H1 (cell line): ENCODE measurements at regions not wholly inside any gene's neighbourhood (a gene's known extent, or its start where the extent isn't known, plus 50 kb on each side); places are given as distances from the start of the nearest gene placed in this dataset.

Source experiments
- CTCF ChIA-PET: fragments of 300-600 bp; sonication (Branson Sonifier 250); formaldehyde crosslinking; loops from one replicate; lab custom pipeline; 2021; ENCODE audit not compliant: partially characterized antibody; lab: Charles Lee
- POLR2A ChIA-PET: fragments of 300-600 bp; sonication (Branson Sonifier 250); formaldehyde crosslinking; loops from one replicate; lab custom pipeline; 2021; ENCODE audit warnings: inconsistent platforms; ENCODE audit not compliant: partially characterized antibody; lab: Charles Lee
- DNase-seq, 2 experiments: peaks; one replicate each; pipeline versions ENCODE4 v3.0.0 to v3.0.0-alpha.2; 2010 to 2022; ENCODE audit warnings: low spot score in 2 of 2, low read depth in 1 of 2, mixed read lengths in 1 of 2
- FAIRE-seq: peaks from 2 replicates; lab custom pipeline; 2011; peaks lifted over from hg19 to GRCh38; lab: Jason Lieb, UNC
- H2AFZ ChIP-seq: 2 replicates; pipeline ENCODE4 v1.8.1; 2012; ENCODE audit warnings: low read length, inconsistent platforms
- H2AK5ac ChIP-seq: 2 replicates; pipeline ENCODE4 v1.6.1; 2013; ENCODE audit warnings: low read depth, low read length
- H2BK120ac ChIP-seq: replicated peaks from 2 replicates; pipeline ENCODE3; 2013; ENCODE audit warnings: low read depth, low read length, inconsistent platforms
- H2BK12ac ChIP-seq: 2 replicates; pipeline ENCODE4 v1.6.1; 2013; ENCODE audit warnings: low read depth, low read length
- H2BK15ac ChIP-seq: 2 replicates; pipeline ENCODE4 v1.6.1; 2013; ENCODE audit warnings: low read length
- H2BK20ac ChIP-seq: 2 replicates; pipeline ENCODE4 v1.6.1; 2013; ENCODE audit warnings: low read length
- H2BK5ac ChIP-seq: 2 replicates; pipeline ENCODE4 v1.6.1; 2013; ENCODE audit warnings: low read depth, low read length
- H3K14ac ChIP-seq: 2 replicates; pipeline ENCODE4 v1.6.1; 2013; ENCODE audit warnings: inconsistent platforms; ENCODE audit not compliant: insufficient read length
- H3K18ac ChIP-seq: 2 replicates; pipeline ENCODE4 v1.6.1; 2013; ENCODE audit warnings: low read length; ENCODE audit errors: extremely low read depth
- H3K23ac ChIP-seq: 2 replicates; pipeline ENCODE4 v1.6.1; 2013; ENCODE audit warnings: inconsistent platforms; ENCODE audit not compliant: insufficient read length
- H3K23me2 ChIP-seq: 2 replicates; pipeline ENCODE4 v1.6.1; 2013; ENCODE audit warnings: low read depth, low read length
- H3K27ac ChIP-seq: 2 replicates; pipeline ENCODE4 v1.6.1; 2011; ENCODE audit warnings: low read depth, low read length, inconsistent platforms
- H3K27me3 ChIP-seq, 4 experiments: replicated peaks in 1 of 4; 1 replicate in 1 of 4; 2 replicates in 3 of 4; pipeline versions ENCODE4 v1.6.1 to v1.8.1; 2011 to 2013; ENCODE audit warnings: low read length in 3 of 4, mild to moderate bottlenecking in 3 of 4, inconsistent platforms in 2 of 4, mixed read lengths in 2 of 4, moderate library complexity in 1 of 4; ENCODE audit not compliant: control insufficient read depth in 3 of 4, insufficient read depth in 3 of 4; ENCODE audit errors: extremely low read depth in 1 of 4
- H3K36me3 ChIP-seq, 4 experiments: 2 replicates each; pipeline versions ENCODE4 v1.6.1 to v1.8.1; 2011 to 2013; ENCODE audit warnings: mild to moderate bottlenecking in 4 of 4, low read length in 3 of 4, moderate library complexity in 2 of 4, control low read depth in 1 of 4, inconsistent platforms in 1 of 4; ENCODE audit not compliant: insufficient read depth in 4 of 4, control insufficient read depth in 2 of 4
- H3K4ac ChIP-seq: replicated peaks from 2 replicates; pipeline ENCODE3; 2013; ENCODE audit warnings: low read length, low read depth, mixed read lengths, inconsistent platforms; ENCODE audit not compliant: insufficient read length
- H3K4me1 ChIP-seq, 4 experiments: replicated peaks in 1 of 4; 1 replicate in 1 of 4; 2 replicates in 3 of 4; pipeline versions ENCODE4 v1.6.1 to v1.8.1; 2011 to 2013; ENCODE audit warnings: low read length in 3 of 4, inconsistent platforms in 2 of 4, mixed read lengths in 1 of 4; ENCODE audit not compliant: insufficient read depth in 4 of 4, control insufficient read depth in 3 of 4
- H3K4me2 ChIP-seq, 2 experiments: 2 replicates each; pipeline versions ENCODE4 v1.6.1 to v1.8.1; 2011 to 2013; ENCODE audit warnings: low read depth in 2 of 2, low read length in 2 of 2, control low read depth in 1 of 2, inconsistent platforms in 1 of 2, mild to moderate bottlenecking in 1 of 2; ENCODE audit not compliant: insufficient read depth in 1 of 2
- H3K4me3 ChIP-seq, 4 experiments: fragments of 200-600, 300-600 bp in 1 of 4; sonication (generic), shearing (Covaris generic), sonication (Bioruptor Twin) in 1 of 4; 2 replicates each; pipeline versions ENCODE4 v1.5.1 to v1.8.1; 2011 to 2016; ENCODE audit warnings: low read length in 4 of 4, low read depth in 3 of 4, control low read depth in 2 of 4, inconsistent platforms in 2 of 4, mild to moderate bottlenecking in 2 of 4, mixed read lengths in 1 of 4, moderate library complexity in 1 of 4; ENCODE audit not compliant: insufficient read depth in 2 of 4; ENCODE audit errors: extremely low read depth in 1 of 4
- H3K56ac ChIP-seq: replicated peaks from 2 replicates; pipeline ENCODE3; 2013; ENCODE audit warnings: low read depth, mild to moderate bottlenecking, mixed read lengths, low read length, inconsistent platforms; ENCODE audit not compliant: insufficient read length
- H3K79me1 ChIP-seq: 2 replicates; pipeline ENCODE4 v1.6.1; 2013; ENCODE audit warnings: low read depth, low read length, control low read depth
- H3K79me2 ChIP-seq, 2 experiments: 2 replicates each; pipeline versions ENCODE4 v1.6.1 to v1.8.1; 2012 to 2013; ENCODE audit warnings: low read length in 2 of 2, mild to moderate bottlenecking in 2 of 2, inconsistent platforms in 1 of 2; ENCODE audit not compliant: insufficient read depth in 2 of 2, control insufficient read depth in 1 of 2
- H3K9ac ChIP-seq, 4 experiments: replicated peaks in 1 of 4; 1 replicate in 1 of 4; 2 replicates in 3 of 4; pipeline versions ENCODE4 v1.6.1 to v1.8.1; 2011 to 2013; ENCODE audit warnings: low read depth in 3 of 4, low read length in 3 of 4, control low read depth in 2 of 4, mild to moderate bottlenecking in 2 of 4, moderate library complexity in 2 of 4, inconsistent platforms in 1 of 4; ENCODE audit errors: extremely low read depth in 1 of 4
- H3K9me3 ChIP-seq, 2 experiments: 2 replicates each; pipeline versions ENCODE4 v1.6.1 to v1.8.1; 2012 to 2013; ENCODE audit warnings: mild to moderate bottlenecking in 2 of 2, moderate library complexity in 2 of 2, control low read depth in 1 of 2, inconsistent platforms in 1 of 2, low read depth in 1 of 2, low read length in 1 of 2, mixed read lengths in 1 of 2; ENCODE audit not compliant: insufficient read depth in 2 of 2
- H4K20me1 ChIP-seq, 2 experiments: replicated peaks in 1 of 2; 2 replicates each; pipeline versions ENCODE3 to v1.8.1; 2011 to 2013; ENCODE audit warnings: inconsistent platforms in 2 of 2, low read length in 2 of 2, mild to moderate bottlenecking in 1 of 2; ENCODE audit not compliant: insufficient read depth in 2 of 2, control insufficient read depth in 1 of 2
- H4K5ac ChIP-seq: 2 replicates; pipeline ENCODE4 v1.6.1; 2013; ENCODE audit warnings: low read length, low read depth, mixed read lengths, inconsistent platforms; ENCODE audit not compliant: insufficient read length
- H4K8ac ChIP-seq: 2 replicates; pipeline ENCODE4 v1.8.0; 2013; ENCODE audit warnings: mild to moderate bottlenecking, moderate library complexity, low read length, inconsistent platforms; ENCODE audit not compliant: insufficient read depth; ENCODE audit errors: extremely low read depth
- H4K91ac ChIP-seq: replicated peaks from 2 replicates; pipeline ENCODE3; 2013; ENCODE audit warnings: low read length, mixed read lengths, inconsistent platforms; ENCODE audit not compliant: insufficient read length
- BRCA1 ChIP-seq: IDR thresholded peaks from 2 replicates; pipeline ENCODE4 v1.6.1; 2012; ENCODE audit warnings: low read depth, low read length, improper control_type of control experiment
- CBX8 ChIP-seq: fragments of 300-800, 300-1000 bp; sonication (generic); IDR thresholded peaks from 2 replicates; pipeline ENCODE4 v1.7.1; 2016; ENCODE audit warnings: low read depth, low read length, borderline replicate concordance
- CHD2 ChIP-seq: IDR thresholded peaks from 2 replicates; pipeline ENCODE4 v1.6.1; 2012; ENCODE audit warnings: low read length, improper control_type of control experiment
- FOSL1 ChIP-seq: IDR thresholded peaks from 2 replicates; pipeline ENCODE4 v1.6.1; 2011; ENCODE audit warnings: mild to moderate bottlenecking, low read depth, low read length, moderate library complexity; ENCODE audit not compliant: insufficient read depth
- RAD21 ChIP-seq, 2 experiments: IDR thresholded peaks in 1 of 2; conservative IDR thresholded peaks in 1 of 2; 2 replicates each; pipeline ENCODE4 v1.6.1; 2011; ENCODE audit warnings: low read depth in 2 of 2, low read length in 2 of 2, improper control_type of control experiment in 1 of 2, inconsistent platforms in 1 of 2, mild to moderate bottlenecking in 1 of 2, moderate library complexity in 1 of 2
- RFX5 ChIP-seq: IDR thresholded peaks from 2 replicates; pipeline ENCODE4 v1.6.1; 2011; ENCODE audit warnings: low read depth, low read length, improper control_type of control experiment, borderline replicate concordance
- RNF2 ChIP-seq: fragments of 200-900, 300-1000 bp; sonication (generic); IDR thresholded peaks from 2 replicates; pipeline ENCODE4 v1.7.1; 2016; ENCODE audit warnings: borderline replicate concordance, low read depth, mild to moderate bottlenecking, antibody characterized with exemption, low read length; ENCODE audit not compliant: poor library complexity, severe bottlenecking; ENCODE audit errors: missing control alignments
- RXRA ChIP-seq: IDR thresholded peaks from 2 replicates; pipeline ENCODE4 v1.6.1; 2011; ENCODE audit warnings: low read depth, mild to moderate bottlenecking, low read length, moderate library complexity; ENCODE audit not compliant: insufficient read depth
- SP2 ChIP-seq: IDR thresholded peaks from 2 replicates; pipeline ENCODE4 v1.6.1; 2012; ENCODE audit warnings: mild to moderate bottlenecking, low read length, inconsistent platforms
- SP4 ChIP-seq: IDR thresholded peaks from 2 replicates; pipeline ENCODE4 v1.6.1; 2012; ENCODE audit warnings: low read length, inconsistent platforms
- SRF ChIP-seq: IDR thresholded peaks from 2 replicates; pipeline ENCODE4 v1.6.1; 2011; ENCODE audit warnings: mild to moderate bottlenecking, low read depth, low read length, moderate library complexity
- SUZ12 ChIP-seq: fragments of 200-600 bp; sonication (generic); IDR thresholded peaks from 2 replicates; pipeline ENCODE4 v1.6.1; 2012; ENCODE audit warnings: mild to moderate bottlenecking, inconsistent platforms, low read length, moderate library complexity, mixed read lengths
- WGBS, 2 experiments: shearing (Covaris generic) in 1 of 2; methylation state at CpG; one replicate each; pipeline versions ENCODE4 v1.1.6 to v1.1.7; 2013 to 2015; ENCODE audit warnings: low lambda C conversion rate in 2 of 2, mixed read lengths in 2 of 2, inconsistent platforms in 1 of 2, low coverage in 1 of 2, missing lambda C conversion rate in 1 of 2; ENCODE audit not compliant: insufficient replicate concordance in 2 of 2, insufficient coverage in 1 of 2, insufficient read length in 1 of 2; ENCODE audit errors: extremely low coverage in 1 of 2, missing lambda C conversion rate in 1 of 2; 5-methylcytosine and 5-hydroxymethylcytosine counted together
- TF ChIP-seq, protein P1 (sequence below): IDR thresholded peaks from 2 replicates; pipeline ENCODE4 v1.6.1; 2012; ENCODE audit warnings: inconsistent platforms

DNA sequence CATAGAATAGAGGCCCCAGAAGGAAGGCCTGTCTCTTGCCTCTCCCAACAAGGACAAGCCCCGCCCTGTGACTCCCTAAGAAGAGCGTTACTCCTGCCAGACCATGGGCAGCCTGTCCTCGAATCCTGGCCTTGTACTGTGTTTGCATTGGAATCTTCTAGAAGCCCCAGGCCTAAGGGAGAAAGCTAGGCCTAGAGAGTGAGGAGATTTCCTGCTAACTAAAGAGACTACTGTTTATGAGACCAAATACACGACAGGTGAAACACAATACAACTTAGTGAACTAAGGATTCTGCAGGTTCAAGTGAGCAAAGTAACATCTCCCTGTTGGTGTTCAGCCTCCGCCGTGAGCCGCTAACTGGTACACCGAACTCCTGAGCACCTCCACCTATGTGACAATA lies 62.7 kb downstream of the SYF2 start:
- H2BK120ac ChIP-seq, result no peak overlapping the region
- no peak overlapping the region for H3K4me2 ChIP-seq
- H3K23me2 ChIP-seq, result peaks cover 1% of the 10 kb centered on the region; the same call in 1 of the 2 replicates
- no peak overlapping the region for H3K9ac ChIP-seq
- no peak overlapping the region for H4K91ac ChIP-seq
- H3K4ac ChIP-seq, result no peak overlapping the region
- no peak for TF ChIP-seq CHD2
- TF ChIP-seq SRF, result no peak
- TF ChIP-seq RFX5, result no peak
- TF ChIP-seq CBX8, result no peak
- no peak for TF ChIP-seq RXRA
- no peak for TF ChIP-seq RAD21 (IDR thresholded peaks at IDR 0.05 in 1 of 2, conservative IDR thresholded peaks at IDR 0.05 in 1 of 2; ENCODE audit: low read depth in 2 of 2, low read length in 2 of 2)
- no peak for TF ChIP-seq SUZ12
- no peak for TF ChIP-seq FOSL1
- TF ChIP-seq SP4, result no peak
- no peak for TF ChIP-seq BRCA1
- TF ChIP-seq SP2, result no peak
- TF ChIP-seq RNF2, result no peak
- TF ChIP-seq, protein P1, sequence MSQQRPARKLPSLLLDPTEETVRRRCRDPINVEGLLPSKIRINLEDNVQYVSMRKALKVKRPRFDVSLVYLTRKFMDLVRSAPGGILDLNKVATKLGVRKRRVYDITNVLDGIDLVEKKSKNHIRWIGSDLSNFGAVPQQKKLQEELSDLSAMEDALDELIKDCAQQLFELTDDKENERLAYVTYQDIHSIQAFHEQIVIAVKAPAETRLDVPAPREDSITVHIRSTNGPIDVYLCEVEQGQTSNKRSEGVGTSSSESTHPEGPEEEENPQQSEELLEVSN, result no peak
- H3K27me3 ChIP-seq, result no peaks in the 10 kb centered on the region; a peak in 1 of 7 replicates
- WGBS, 2 experiments, result 89% methylated on average over 8 of the region's 8 CpGs; no CpG with 5 or more reads in 1 of the 2 experiments
- H3K18ac ChIP-seq, result no peak overlapping the region
- H3K79me1 ChIP-seq, result no peaks in the 10 kb centered on the region
- no peak overlapping the region for H2BK12ac ChIP-seq
- no peak overlapping the region for H3K14ac ChIP-seq
- no peak overlapping the region for H3K27ac ChIP-seq
- no peak overlapping the region for H2BK20ac ChIP-seq
- 0 out of 2 replicates have a peak overlapping the region, but pooled peaks have one; percentile 23 for H2BK15ac ChIP-seq
- H4K8ac ChIP-seq, result no peak overlapping the region
- no peaks in the 10 kb centered on the region for H4K20me1 ChIP-seq
- POLR2A ChIA-PET, result no interaction called here
- H3K4me1 ChIP-seq, result peaks cover 0 to 4% (median 0%) of the 10 kb centered on the region in 4 experiments; a peak in 2 of 7 replicates
- H3K56ac ChIP-seq, result no peak overlapping the region
- no peak overlapping the region for H4K5ac ChIP-seq
- no peaks in the 10 kb centered on the region for H3K36me3 ChIP-seq
- no peaks in the 10 kb centered on the region for H3K79me2 ChIP-seq
- H3K4me3 ChIP-seq, result no peak overlapping the region
- no peak overlapping the region for H2AK5ac ChIP-seq
- no peak overlapping the region for H2AFZ ChIP-seq
- CTCF ChIA-PET, result interaction anchor here (1.0 to 1.2 kb wide), 2 partner anchors 10 to 20 kb away, joined by 3 read pairs; no protein-coding TSS in a partner anchor
- no peak for FAIRE-seq
- H3K9me3 ChIP-seq, result no peaks in the 10 kb centered on the region
- no peak overlapping the region for H3K23ac ChIP-seq
- peak in 1 of 2 experiments; percentile 10 for DNase-seq
- no peak overlapping the region for H2BK5ac ChIP-seq
